ENCODE measurements at regions not wholly inside any gene's neighbourhood (a gene's known extent, or its start where the extent isn't known, plus 50 kb on each side); places are given as distances from the start of the nearest gene placed in this dataset.

DNA sequence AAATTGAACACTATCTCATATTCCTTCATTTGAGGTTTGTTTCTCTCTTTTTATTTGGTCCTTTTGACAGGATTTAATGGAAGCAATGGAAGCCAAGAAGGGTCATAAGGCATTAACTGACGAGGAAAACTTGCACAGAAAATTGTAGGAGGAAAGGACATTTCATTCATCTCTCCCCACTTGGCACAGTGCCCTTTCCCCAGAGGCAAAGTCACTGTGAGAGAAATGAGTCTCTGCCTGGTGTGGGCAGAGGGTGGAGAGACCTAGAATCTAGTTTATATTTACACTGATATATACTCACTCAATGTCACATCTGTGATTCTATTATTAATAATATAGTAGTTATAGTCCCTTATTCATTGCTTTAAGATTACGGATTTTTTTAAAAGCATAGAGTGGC, 324.6 kb upstream of the IL12A start:
- Histone ChIP-seq H3K27me3 (ENCODE audit: insufficient read depth, low read depth, low read length) (no peaks in the 10 kb centered on the region), H3K9me2 (ENCODE audit: insufficient read depth, low read length) (no peaks in the 10 kb centered on the region), H3K27ac (ENCODE audit: low read length) (no peak overlapping the region), H3K9me3 (ENCODE audit: low read length) (no peaks in the 10 kb centered on the region), H3F3A (ENCODE audit: insufficient read depth, low read length, poor library complexity, severe bottlenecking) (no peaks in the 10 kb centered on the region), H3K79me2 (replicated peaks; ENCODE audit: insufficient read depth, low read length) (no peaks in the 10 kb centered on the region), H3K4me3 (ENCODE audit: low read length) (no peak overlapping the region), H3K9ac (ENCODE audit: low read length) (no peak overlapping the region), H2AFZ (ENCODE audit: low read depth, low read length) (no peak overlapping the region), H3K4me2 (ENCODE audit: low read length) (no peak overlapping the region), H4K20me1 (ENCODE audit: insufficient read depth) (no peaks in the 10 kb centered on the region), H3K36me3 (ENCODE audit: insufficient read depth, low read length) (no peaks in the 10 kb centered on the region)
- TF ChIP-seq CTCF (IDR thresholded peaks at IDR 0.05; ENCODE audit: poor library complexity, severe bottlenecking): no peak
- no peak for TF ChIP-seq TAF1 (IDR thresholded peaks at IDR 0.05; ENCODE audit: low read depth)
- no peak for TF ChIP-seq RAD21 (conservative IDR thresholded peaks at IDR 0.05)
- TF ChIP-seq SMC3 (conservative IDR thresholded peaks at IDR 0.05; ENCODE audit: poor library complexity): no peak
- TF ChIP-seq EP300 (conservative IDR thresholded peaks at IDR 0.05; ENCODE audit: poor library complexity, severe bottlenecking): no peak
- no peak for TF ChIP-seq EZH2 (IDR thresholded peaks at IDR 0.05; ENCODE audit: borderline replicate concordance, insufficient read depth, low read length, poor library complexity, severe bottlenecking)
- TF ChIP-seq POLR2AphosphoS5 (IDR thresholded peaks at IDR 0.05): no peak
- TF ChIP-seq MXI1 (conservative IDR thresholded peaks at IDR 0.05; ENCODE audit: poor library complexity, severe bottlenecking): no peak

GRCh38 chr3:159664653-159665052, 324.0 kb upstream of the IL12A start:
- Histone ChIP-seq H3K9me3 (ENCODE audit: low read length) (no peaks in the 10 kb centered on the region), H4K20me1 (ENCODE audit: insufficient read depth) (no peaks in the 10 kb centered on the region), H3K4me3 (ENCODE audit: low read length) (no peak overlapping the region), H3F3A (ENCODE audit: insufficient read depth, low read length, poor library complexity, severe bottlenecking) (no peaks in the 10 kb centered on the region), H3K4me2 (ENCODE audit: low read length) (no peak overlapping the region), H3K9me2 (ENCODE audit: insufficient read depth, low read length) (no peaks in the 10 kb centered on the region), H3K27ac (ENCODE audit: low read length) (no peak overlapping the region), H3K27me3 (ENCODE audit: insufficient read depth, low read depth, low read length) (no peaks in the 10 kb centered on the region), H3K9ac (ENCODE audit: low read length) (no peak overlapping the region), H2AFZ (ENCODE audit: low read depth, low read length) (no peak overlapping the region), H3K36me3 (ENCODE audit: insufficient read depth, low read length) (no peaks in the 10 kb centered on the region), H3K79me2 (replicated peaks; ENCODE audit: insufficient read depth, low read length) (no peaks in the 10 kb centered on the region)
- TF ChIP-seq SMC3 (conservative IDR thresholded peaks at IDR 0.05; ENCODE audit: poor library complexity): no peak
- TF ChIP-seq TAF1 (IDR thresholded peaks at IDR 0.05; ENCODE audit: low read depth): no peak
- TF ChIP-seq, protein P1, sequence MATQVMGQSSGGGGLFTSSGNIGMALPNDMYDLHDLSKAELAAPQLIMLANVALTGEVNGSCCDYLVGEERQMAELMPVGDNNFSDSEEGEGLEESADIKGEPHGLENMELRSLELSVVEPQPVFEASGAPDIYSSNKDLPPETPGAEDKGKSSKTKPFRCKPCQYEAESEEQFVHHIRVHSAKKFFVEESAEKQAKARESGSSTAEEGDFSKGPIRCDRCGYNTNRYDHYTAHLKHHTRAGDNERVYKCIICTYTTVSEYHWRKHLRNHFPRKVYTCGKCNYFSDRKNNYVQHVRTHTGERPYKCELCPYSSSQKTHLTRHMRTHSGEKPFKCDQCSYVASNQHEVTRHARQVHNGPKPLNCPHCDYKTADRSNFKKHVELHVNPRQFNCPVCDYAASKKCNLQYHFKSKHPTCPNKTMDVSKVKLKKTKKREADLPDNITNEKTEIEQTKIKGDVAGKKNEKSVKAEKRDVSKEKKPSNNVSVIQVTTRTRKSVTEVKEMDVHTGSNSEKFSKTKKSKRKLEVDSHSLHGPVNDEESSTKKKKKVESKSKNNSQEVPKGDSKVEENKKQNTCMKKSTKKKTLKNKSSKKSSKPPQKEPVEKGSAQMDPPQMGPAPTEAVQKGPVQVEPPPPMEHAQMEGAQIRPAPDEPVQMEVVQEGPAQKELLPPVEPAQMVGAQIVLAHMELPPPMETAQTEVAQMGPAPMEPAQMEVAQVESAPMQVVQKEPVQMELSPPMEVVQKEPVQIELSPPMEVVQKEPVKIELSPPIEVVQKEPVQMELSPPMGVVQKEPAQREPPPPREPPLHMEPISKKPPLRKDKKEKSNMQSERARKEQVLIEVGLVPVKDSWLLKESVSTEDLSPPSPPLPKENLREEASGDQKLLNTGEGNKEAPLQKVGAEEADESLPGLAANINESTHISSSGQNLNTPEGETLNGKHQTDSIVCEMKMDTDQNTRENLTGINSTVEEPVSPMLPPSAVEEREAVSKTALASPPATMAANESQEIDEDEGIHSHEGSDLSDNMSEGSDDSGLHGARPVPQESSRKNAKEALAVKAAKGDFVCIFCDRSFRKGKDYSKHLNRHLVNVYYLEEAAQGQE (IDR thresholded peaks at IDR 0.05; ENCODE audit: borderline replicate concordance): no peak
- no peak for TF ChIP-seq EP300 (conservative IDR thresholded peaks at IDR 0.05; ENCODE audit: poor library complexity, severe bottlenecking)
- no peak for TF ChIP-seq EZH2 (IDR thresholded peaks at IDR 0.05; ENCODE audit: borderline replicate concordance, insufficient read depth, low read length, poor library complexity, severe bottlenecking)
- no peak for TF ChIP-seq RAD21 (conservative IDR thresholded peaks at IDR 0.05)
- TF ChIP-seq CTCF (IDR thresholded peaks at IDR 0.05; ENCODE audit: poor library complexity, severe bottlenecking): no peak
- no peak for TF ChIP-seq MXI1 (conservative IDR thresholded peaks at IDR 0.05; ENCODE audit: poor library complexity, severe bottlenecking)
- TF ChIP-seq POLR2AphosphoS5 (IDR thresholded peaks at IDR 0.05): no peak

All from neural cell (in vitro differentiated cells).